GM21786 (cell line): ENCODE measurements at regions not wholly inside any gene's neighbourhood (a gene's known extent, or its start where the extent isn't known, plus 50 kb on each side); places are given as distances from the start of the nearest gene placed in this dataset.

Experiments
- ATAC-seq: cut with Tn5 transposase; IDR thresholded peaks from one replicate; pipeline ENCODE4 v1.9.1; 2021; ENCODE audit not compliant: unreplicated experiment

- ATAC-seq: no peak
Observed at GRCh38 chr5:15447209-15447608, 52.8 kb upstream of the FBXL7 start.

DNA sequence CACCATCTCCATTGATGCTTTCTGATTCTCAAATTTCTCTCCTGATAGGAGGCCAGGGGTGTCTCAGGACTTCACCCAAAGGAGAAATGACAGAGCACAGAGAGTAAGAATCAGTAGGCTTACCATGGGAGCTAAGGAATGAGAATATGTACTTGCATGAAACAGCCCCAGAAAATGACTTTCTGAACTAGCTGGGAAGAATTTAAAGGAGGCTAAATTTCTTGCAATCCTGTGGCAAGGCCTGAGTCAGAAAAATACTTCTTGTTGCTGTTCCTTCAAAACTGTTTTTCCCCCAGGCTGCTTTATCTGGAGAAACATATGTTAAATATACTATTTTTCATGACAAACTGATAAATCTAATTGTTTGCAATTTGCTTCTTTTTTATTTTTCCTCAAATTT, 53.4 kb upstream of the FBXL7 start:
- no peak for ATAC-seq

GRCh38 chr5:15442193-15442570, 57.8 kb upstream of the FBXL7 start:
- no peak for ATAC-seq

DNA sequence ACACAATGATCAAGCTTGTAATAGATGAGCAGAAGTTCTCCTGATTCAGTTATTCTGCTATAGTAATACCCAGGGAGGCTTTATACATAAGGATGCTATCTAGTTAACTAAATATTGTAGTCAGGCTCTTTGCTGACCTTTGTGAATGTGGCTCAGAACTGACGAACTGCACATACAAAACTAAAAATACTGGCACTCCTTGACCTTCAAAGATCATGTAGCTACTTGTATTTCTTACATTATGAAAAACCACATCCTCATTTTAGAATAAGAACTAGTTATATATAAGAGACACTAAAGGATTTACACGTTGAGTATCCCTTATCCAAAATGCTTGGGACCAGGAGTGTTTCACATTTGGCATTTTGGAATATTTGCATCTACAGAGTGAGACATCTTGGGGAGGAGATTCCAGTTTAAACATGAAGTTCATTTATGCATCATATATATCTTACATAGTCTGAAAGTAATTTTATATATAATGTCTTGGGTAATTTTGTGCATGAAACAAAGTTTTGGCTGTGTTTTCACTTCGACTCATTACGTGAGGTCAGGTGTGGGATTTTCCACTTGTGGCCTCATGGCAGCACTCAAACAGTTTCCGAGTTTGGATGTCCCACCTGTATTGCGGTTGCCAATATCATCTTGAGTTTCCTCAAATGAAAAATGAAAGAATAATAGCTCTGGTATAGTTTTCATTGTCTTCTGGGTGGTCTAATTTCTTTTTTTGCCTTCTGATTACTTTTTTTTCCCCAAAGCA, 58.4 kb upstream of the FBXL7 start:
- ATAC-seq: no peak

DNA sequence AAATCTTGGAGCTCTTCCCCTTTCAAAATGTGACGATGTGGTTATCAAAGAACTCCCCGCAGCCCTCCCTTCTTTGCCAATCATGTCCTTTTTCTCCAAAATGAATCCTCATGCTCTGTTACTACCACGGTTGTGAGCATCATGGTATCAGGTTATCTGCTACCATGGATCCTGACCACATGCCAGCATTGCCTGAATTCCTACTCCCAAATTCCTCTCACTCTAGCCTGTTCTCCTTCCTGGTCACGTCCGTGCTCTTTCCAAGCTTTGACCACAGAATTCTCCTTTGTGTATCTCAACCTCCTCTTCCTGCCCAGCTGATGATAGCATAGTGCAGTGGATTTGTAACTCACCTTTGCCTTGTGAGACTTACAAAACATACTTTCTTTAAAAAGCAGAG, 59.5 kb upstream of the FBXL7 start:
- no peak for ATAC-seq

- no peak for ATAC-seq
Observed at GRCh38 chr5:15439801-15440200, 60.2 kb upstream of the FBXL7 start.

GRCh38 chr5:15433709-15434108, 66.3 kb upstream of the FBXL7 start:
- ATAC-seq: no peak

- ATAC-seq: no peak
Observed at GRCh38 chr5:15431923-15432322, 68.1 kb upstream of the FBXL7 start.

- no peak for ATAC-seq
Observed at GRCh38 chr5:15425766-15426165, 74.2 kb upstream of the FBXL7 start.

DNA sequence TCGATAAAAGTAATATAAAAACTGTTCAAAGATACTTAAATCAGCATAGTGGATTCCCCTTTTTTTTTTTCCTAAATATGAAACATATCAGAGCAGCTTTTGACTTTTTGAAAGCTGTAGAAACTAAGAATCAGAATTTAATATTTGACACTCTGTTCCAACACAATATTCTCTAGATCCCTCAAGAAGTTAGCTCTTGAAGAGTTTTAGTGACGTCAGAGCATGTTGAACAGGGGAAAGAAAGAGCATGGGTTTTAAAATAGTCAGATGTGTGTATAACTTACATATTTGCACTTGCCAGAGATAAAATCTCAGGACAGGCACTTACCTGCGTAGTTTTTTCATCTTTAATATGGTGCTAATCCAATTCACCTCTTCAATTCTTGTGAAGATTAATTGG, 75.2 kb upstream of the FBXL7 start:
- no peak for ATAC-seq

- ATAC-seq: no peak
Observed at GRCh38 chr5:15421921-15422412, 78.0 kb upstream of the FBXL7 start.

DNA sequence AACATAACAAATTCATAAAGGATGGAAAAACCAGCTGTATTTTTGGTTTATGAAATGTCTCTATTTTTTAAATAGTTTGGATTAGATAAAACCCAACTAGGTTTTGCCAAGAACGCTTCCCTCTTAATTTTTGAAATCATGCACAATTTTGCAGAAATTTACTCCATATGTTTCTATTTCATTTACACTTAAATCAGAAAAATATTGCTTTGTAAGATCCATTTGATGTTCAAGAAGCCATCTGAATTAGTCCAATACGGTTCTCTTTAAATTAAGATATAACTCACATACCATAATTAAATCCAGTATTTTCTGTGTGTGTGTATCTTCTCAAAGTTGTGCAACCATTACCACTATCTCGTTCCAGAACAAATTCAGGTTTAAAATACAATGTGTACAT, 78.6 kb upstream of the FBXL7 start:
- ATAC-seq: no peak

- no peak for ATAC-seq
Observed at GRCh38 chr5:15420201-15420600, 79.8 kb upstream of the FBXL7 start.

GRCh38 chr5:15417156-15417555, 82.8 kb upstream of the FBXL7 start:
- ATAC-seq: no peak

- no peak for ATAC-seq
Observed at GRCh38 chr5:15406478-15406877, 93.5 kb upstream of the FBXL7 start.

DNA sequence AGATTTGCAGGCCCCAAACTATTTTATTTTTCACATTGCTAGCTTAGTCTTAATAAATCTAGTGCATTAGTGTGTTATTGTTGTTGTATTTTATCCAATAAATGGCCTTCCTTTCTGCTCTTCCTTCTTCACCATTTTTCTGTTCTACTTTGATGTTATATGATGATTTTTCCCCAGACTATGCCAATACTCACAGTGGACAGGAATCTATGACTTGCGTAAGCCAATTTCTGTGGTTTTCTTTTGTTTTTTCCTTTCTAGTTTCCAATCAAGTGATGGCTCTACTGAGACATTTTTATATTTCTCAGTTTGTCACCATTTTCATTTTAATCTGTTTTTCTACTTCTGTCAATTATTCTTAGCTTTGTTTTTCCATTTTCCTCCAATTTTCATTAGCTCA, 106.8 kb upstream of the FBXL7 start:
- no peak for ATAC-seq

- ATAC-seq: no peak
Observed at GRCh38 chr5:15391704-15392397, 108.1 kb upstream of the FBXL7 start.

GRCh38 chr5:15388866-15389265, 111.1 kb upstream of the FBXL7 start:
- ATAC-seq: no peak

GRCh38 chr5:15387931-15388524, 112.0 kb upstream of the FBXL7 start:
- no peak for ATAC-seq

GRCh38 chr5:15386122-15386521, 113.9 kb upstream of the FBXL7 start:
- no peak for ATAC-seq

GRCh38 chr5:15385553-15385952, 114.4 kb upstream of the FBXL7 start:
- no peak for ATAC-seq

GRCh38 chr5:15385037-15385436, 114.9 kb upstream of the FBXL7 start:
- ATAC-seq: no peak
